A673 (cell line): ENCODE measurements at regions not wholly inside any gene's neighbourhood (a gene's known extent, or its start where the extent isn't known, plus 50 kb on each side); places are given as distances from the start of the nearest gene placed in this dataset.

Experiments
- CTCF ChIP-seq: fragments of 300-800, 200-600 bp; sonication (generic); conservative IDR thresholded peaks from 2 replicates; pipeline ENCODE4 v1.5.1; 2017; ENCODE audit warnings: low read depth, mild to moderate bottlenecking, antibody characterized with exemption, low read length, moderate library complexity, mixed read lengths
- EZH2 ChIP-seq: fragments of 200-600 bp; sonication (generic); IDR thresholded peaks from 2 replicates; pipeline ENCODE4 v1.6.1; 2017; ENCODE audit warnings: borderline replicate concordance, low read depth, mild to moderate bottlenecking, mixed read lengths, antibody characterized with exemption, low read length; ENCODE audit not compliant: poor library complexity, severe bottlenecking

- TF ChIP-seq CTCF (no peak), EZH2 (no peak)
Measured at GRCh38 chr7:109476409-109476808, 906.7 kb downstream of the DNAJB9 start.
